HG02759 (cell line): ENCODE measurements at regions not wholly inside any gene's neighbourhood (a gene's known extent, or its start where the extent isn't known, plus 50 kb on each side); places are given as distances from the start of the nearest gene placed in this dataset.
"Not testable (repeated sequence)": the region's sequence is repeated elsewhere in the genome, so short reads cannot be mapped to it uniquely, and the experiment has no call there.

Source experiments
- ATAC-seq: cut with Tn5 transposase; IDR thresholded peaks from one replicate; pipeline ENCODE4 v1.9.1; 2021; ENCODE audit warnings: mild to moderate bottlenecking, moderate library complexity; ENCODE audit not compliant: unreplicated experiment

- ATAC-seq: not testable (repeated sequence)
Observed at GRCh38 chr7:125181569-125182267, 252.1 kb upstream of the POT1 start.

GRCh38 chr7:125173571-125173970 is 243.9 kb upstream of the POT1 start:
- no peak for ATAC-seq

GRCh38 chr7:125169088-125169487 is 239.5 kb upstream of the POT1 start:
- ATAC-seq: no peak

GRCh38 chr7:125154930-125155329 is 225.3 kb upstream of the POT1 start:
- ATAC-seq: no peak

- no peak for ATAC-seq
Observed at GRCh38 chr7:125149151-125149550, 219.5 kb upstream of the POT1 start.

GRCh38 chr7:125147047-125147446 is 217.4 kb upstream of the POT1 start:
- no peak for ATAC-seq

GRCh38 chr7:125136755-125137532 is 207.3 kb upstream of the POT1 start:
- no peak for ATAC-seq

GRCh38 chr7:125136341-125136740 is 206.7 kb upstream of the POT1 start:
- no peak for ATAC-seq

- ATAC-seq: no peak
Observed at GRCh38 chr7:125130173-125130572, 200.5 kb upstream of the POT1 start.

GRCh38 chr7:125127304-125127703 is 197.7 kb upstream of the POT1 start:
- no peak for ATAC-seq

- ATAC-seq: no peak
Observed at GRCh38 chr7:125126376-125126775, 196.8 kb upstream of the POT1 start.

- no peak for ATAC-seq
Observed at GRCh38 chr7:125125315-125125714, 195.7 kb upstream of the POT1 start.

GRCh38 chr7:125122173-125122572 is 192.5 kb upstream of the POT1 start:
- ATAC-seq: no peak

- ATAC-seq: no peak
Observed at GRCh38 chr7:125119559-125120115, 190.0 kb upstream of the POT1 start.

GRCh38 chr7:125118444-125118843 is 188.8 kb upstream of the POT1 start:
- ATAC-seq: no peak

- ATAC-seq: no peak
Observed at GRCh38 chr7:125112850-125113249, 183.2 kb upstream of the POT1 start.

- no peak for ATAC-seq
Observed at GRCh38 chr7:125099519-125099918, 169.9 kb upstream of the POT1 start.

GRCh38 chr7:125098377-125098970 is 168.8 kb upstream of the POT1 start:
- ATAC-seq: peak; percentile 95

GRCh38 chr7:125090596-125090995 is 161.0 kb upstream of the POT1 start:
- no peak for ATAC-seq

GRCh38 chr7:125089171-125089570 is 159.5 kb upstream of the POT1 start:
- no peak for ATAC-seq

GRCh38 chr7:125088555-125088954 is 158.9 kb upstream of the POT1 start:
- no peak for ATAC-seq

GRCh38 chr7:125085084-125085483 is 155.5 kb upstream of the POT1 start:
- no peak for ATAC-seq
